ENCODE measurements at regions not wholly inside any gene's neighbourhood (a gene's known extent, or its start where the extent isn't known, plus 50 kb on each side); places are given as distances from the start of the nearest gene placed in this dataset.
A peak's percentile ranks its signal among the peaks of the same experiment; 100 is the strongest.

GRCh38 chr14:34018564-34019244 is 67.8 kb upstream of the EGLN3 start:
- Histone ChIP-seq H3K9me3 (ENCODE audit: control insufficient read depth in 1 of 2, insufficient read depth in 1 of 2, low read length in 2 of 2) (no peaks in the 10 kb centered on the region), H3K4me1 (ENCODE audit: insufficient read depth, low read length) (peaks cover 18% of the 10 kb centered on the region), H3K4me3 (ENCODE audit: low read length) (peak overlapping the region; percentile 60), H3K27ac (ENCODE audit: low read depth in 1 of 2, low read length in 2 of 2) (peak overlapping the region; percentile 42 to 50), H3K36me3 (ENCODE audit: insufficient read depth, low read length) (no peaks in the 10 kb centered on the region), H3K27me3 (ENCODE audit: control insufficient read depth in 1 of 2, insufficient read depth in 2 of 2, low read length in 2 of 2) (no peaks in the 10 kb centered on the region)
- peak; percentile 57 for ATAC-seq (ENCODE audit: poor library complexity)
- no peaks in the 10 kb centered on the region for H3K36me3 Mint-ChIP-seq (ENCODE audit: low read depth)
- CTCF ChIA-PET = no interaction called here
- POLR2A ChIA-PET = interaction anchor here (0.6 to 1.5 kb wide), 3 partner anchors 17 to 41 kb away, joined by 3 to 7 read pairs (median 3); no protein-coding TSS in a partner anchor
- peak overlapping the region; percentile 86 for H3K4me3 Mint-ChIP-seq
- intact Hi-C loops (cut with DNase I, micrococcal nuclease) = no loop called here
- H3K4me1 Mint-ChIP-seq (ENCODE audit: low read depth) = peaks cover 14% of the 10 kb centered on the region
- H3K27me3 Mint-ChIP-seq = no peaks in the 10 kb centered on the region
- peak overlapping the region; percentile 79 for H3K27ac Mint-ChIP-seq
- DNase-seq = peak in 7 of 14 experiments; percentile 1 to 62 (median 15)
- H3K9me3 Mint-ChIP-seq = no peaks in the 10 kb centered on the region
- TF ChIP-seq CTCF (IDR thresholded peaks at IDR 0.05) = no peak

- Histone ChIP-seq H3K27ac (ENCODE audit: low read depth in 1 of 2, low read length in 2 of 2) (peak overlapping the region; percentile 42 to 50), H3K36me3 (ENCODE audit: insufficient read depth, low read length) (no peaks in the 10 kb centered on the region), H3K4me3 (ENCODE audit: low read length) (peak overlapping the region; percentile 60), H3K4me1 (ENCODE audit: insufficient read depth, low read length) (peaks cover 20% of the 10 kb centered on the region), H3K9me3 (ENCODE audit: control insufficient read depth in 1 of 2, insufficient read depth in 1 of 2, low read length in 2 of 2) (no peaks in the 10 kb centered on the region), H3K27me3 (ENCODE audit: control insufficient read depth in 1 of 2, insufficient read depth in 2 of 2, low read length in 2 of 2) (no peaks in the 10 kb centered on the region)
- Mint-ChIP-seq H3K36me3 (ENCODE audit: low read depth) (no peaks in the 10 kb centered on the region), H3K4me3 (peak overlapping the region; percentile 86), H3K4me1 (ENCODE audit: low read depth) (peaks cover 14% of the 10 kb centered on the region), H3K9me3 (no peaks in the 10 kb centered on the region), H3K27ac (peak overlapping the region; percentile 79), H3K27me3 (no peaks in the 10 kb centered on the region)
- POLR2A ChIA-PET = interaction anchor here (0.6 to 1.1 kb wide), 2 partner anchors 17 to 29 kb away, joined by 3 read pairs; no protein-coding TSS in a partner anchor
- TF ChIP-seq CTCF (IDR thresholded peaks at IDR 0.05) = no peak
- DNase-seq (peak in 3 of 14 experiments; percentile 9 to 50 (median 24)), ATAC-seq (ENCODE audit: poor library complexity) (peak; percentile 37)
- intact Hi-C loops (cut with DNase I, micrococcal nuclease) = no loop called here
- CTCF ChIA-PET = no interaction called here
These were observed 67.3 kb upstream of the EGLN3 start for GRCh38 chr14:34018125-34018524.

GRCh38 chr14:34015383-34015782 is 64.5 kb upstream of the EGLN3 start:
- ChIA-PET CTCF (no interaction called here), POLR2A (no interaction called here)
- Histone ChIP-seq H3K9me3 (ENCODE audit: control insufficient read depth in 1 of 2, insufficient read depth in 1 of 2, low read length in 2 of 2) (no peaks in the 10 kb centered on the region), H3K27me3 (ENCODE audit: control insufficient read depth in 1 of 2, insufficient read depth in 2 of 2, low read length in 2 of 2) (no peaks in the 10 kb centered on the region), H3K27ac (ENCODE audit: low read depth in 1 of 2, low read length in 2 of 2) (no peak overlapping the region), H3K36me3 (ENCODE audit: insufficient read depth, low read length) (no peaks in the 10 kb centered on the region), H3K4me1 (ENCODE audit: insufficient read depth, low read length) (peaks cover 31% of the 10 kb centered on the region), H3K4me3 (ENCODE audit: low read length) (no peak overlapping the region)
- no peaks in the 10 kb centered on the region for H3K27me3 Mint-ChIP-seq
- no peaks in the 10 kb centered on the region for H3K36me3 Mint-ChIP-seq (ENCODE audit: low read depth)
- no peak overlapping the region for H3K27ac Mint-ChIP-seq
- H3K9me3 Mint-ChIP-seq = no peaks in the 10 kb centered on the region
- no peak for DNase-seq
- intact Hi-C loops (cut with DNase I, micrococcal nuclease) = no loop called here
- H3K4me1 Mint-ChIP-seq (ENCODE audit: low read depth) = peaks cover 14% of the 10 kb centered on the region
- ATAC-seq (ENCODE audit: poor library complexity) = no peak
- TF ChIP-seq CTCF (IDR thresholded peaks at IDR 0.05) = no peak
- H3K4me3 Mint-ChIP-seq = no peak overlapping the region
